IMR-90 (cell line): ENCODE measurements at regions not wholly inside any gene's neighbourhood (a gene's known extent, or its start where the extent isn't known, plus 50 kb on each side); places are given as distances from the start of the nearest gene placed in this dataset.

Experiments used
- BHLHE40 ChIP-seq: fragments of 150-350 bp; IDR thresholded peaks from 2 replicates; pipeline ENCODE4 v1.6.1; 2016; ENCODE audit warnings: mild to moderate bottlenecking, low read depth, low read length
- FOS ChIP-seq: fragments of 150-350 bp; IDR thresholded peaks from 2 replicates; pipeline ENCODE4 v1.6.1; 2016; ENCODE audit warnings: low read depth, low read length
- MAFK ChIP-seq: IDR thresholded peaks from 2 replicates; pipeline ENCODE4 v1.6.1; 2012; ENCODE audit warnings: low read depth, low read length, improper control_type of control experiment
- MAZ ChIP-seq: IDR thresholded peaks from 2 replicates; pipeline ENCODE4 v1.6.1; 2012; ENCODE audit warnings: low read depth, mild to moderate bottlenecking, low read length, improper control_type of control experiment, moderate library complexity, borderline replicate concordance
- RCOR1 ChIP-seq: IDR thresholded peaks from 2 replicates; pipeline ENCODE4 v1.6.1; 2012; ENCODE audit warnings: mild to moderate bottlenecking, low read length, improper control_type of control experiment; ENCODE audit not compliant: insufficient replicate concordance
- SMC3 ChIP-seq: fragments of 150-350 bp; IDR thresholded peaks from 2 replicates; pipeline ENCODE4 v1.6.1; 2016; ENCODE audit warnings: low read depth, mild to moderate bottlenecking, antibody characterized with exemption, low read length, moderate library complexity

GRCh38 chr21:43343095-43343991 lies 83.6 kb downstream of the SIK1 start (continued):
- TF ChIP-seq MAZ (no peak), MAFK (no peak), BHLHE40 (no peak), SMC3 (no peak), RCOR1 (no peak), FOS (no peak)
